ENCODE measurements at regions not wholly inside any gene's neighbourhood (a gene's known extent, or its start where the extent isn't known, plus 50 kb on each side); places are given as distances from the start of the nearest gene placed in this dataset.

- BruUV-seq (replicated peaks), result no TSS peak
- no peaks in the 10 kb centered on the region for H3K4me1 Mint-ChIP-seq (ENCODE audit: low read depth, unreplicated experiment)
- H3K27me3 Mint-ChIP-seq (ENCODE audit: unreplicated experiment), result no peaks in the 10 kb centered on the region
- H3K9me3 Mint-ChIP-seq (ENCODE audit: low read depth, unreplicated experiment), result no peaks in the 10 kb centered on the region
- no peak for TF ChIP-seq CTCF (IDR thresholded peaks at IDR 0.05; ENCODE audit: unreplicated experiment)
- no peak overlapping the region for H3K4me3 Mint-ChIP-seq (ENCODE audit: low read depth, unreplicated experiment)
- H3K27ac Mint-ChIP-seq (ENCODE audit: unreplicated experiment), result no peak overlapping the region
- H3K36me3 Mint-ChIP-seq (ENCODE audit: insufficient read depth, unreplicated experiment), result no peaks in the 10 kb centered on the region
- CTCF ChIA-PET, result no interaction called here
- intact Hi-C loops (cut with micrococcal nuclease; ENCODE audit: unreplicated experiment), result no loop called here
- DNase-seq, result no peak
Measured at GRCh38 chr10:117675514-117676055, 133.0 kb downstream of the EMX2 start.

DNA sequence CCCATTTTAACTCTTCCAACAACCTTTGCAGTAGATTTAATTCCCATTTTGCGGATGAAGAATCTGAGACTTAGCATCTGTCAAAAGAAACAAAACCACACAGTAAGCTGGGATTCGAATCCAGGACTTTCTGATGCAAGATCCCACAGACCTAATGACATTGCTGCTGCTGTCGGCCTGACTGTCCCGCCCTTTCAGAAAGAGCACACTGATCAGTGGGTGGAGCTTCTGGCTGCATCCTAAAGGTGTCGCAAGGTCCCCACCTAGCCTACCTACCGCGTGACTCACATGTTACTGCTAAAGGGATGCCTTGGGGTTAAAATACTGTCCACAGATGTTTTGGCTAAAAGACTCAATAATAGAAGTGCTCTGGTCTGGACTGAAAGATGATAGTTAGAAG, 134.7 kb downstream of the EMX2 start:
- no peaks in the 10 kb centered on the region for H3K27me3 Mint-ChIP-seq (ENCODE audit: unreplicated experiment)
- no peak for TF ChIP-seq CTCF (IDR thresholded peaks at IDR 0.05; ENCODE audit: unreplicated experiment)
- H3K4me3 Mint-ChIP-seq (ENCODE audit: low read depth, unreplicated experiment), result no peak overlapping the region
- DNase-seq, result no peak
- no TSS peak for BruUV-seq (replicated peaks)
- CTCF ChIA-PET, result no interaction called here
- no peaks in the 10 kb centered on the region for H3K36me3 Mint-ChIP-seq (ENCODE audit: insufficient read depth, unreplicated experiment)
- no peak overlapping the region for H3K27ac Mint-ChIP-seq (ENCODE audit: unreplicated experiment)
- intact Hi-C loops (cut with micrococcal nuclease; ENCODE audit: unreplicated experiment), result no loop called here
- no peaks in the 10 kb centered on the region for H3K9me3 Mint-ChIP-seq (ENCODE audit: low read depth, unreplicated experiment)
- no peaks in the 10 kb centered on the region for H3K4me1 Mint-ChIP-seq (ENCODE audit: low read depth, unreplicated experiment)

- DNase-seq, result no peak
- CTCF ChIA-PET, result no interaction called here
- Mint-ChIP-seq H3K27ac (ENCODE audit: unreplicated experiment) (no peak overlapping the region), H3K27me3 (ENCODE audit: unreplicated experiment) (no peaks in the 10 kb centered on the region), H3K4me3 (ENCODE audit: low read depth, unreplicated experiment) (no peak overlapping the region), H3K4me1 (ENCODE audit: low read depth, unreplicated experiment) (no peaks in the 10 kb centered on the region), H3K36me3 (ENCODE audit: insufficient read depth, unreplicated experiment) (no peaks in the 10 kb centered on the region), H3K9me3 (ENCODE audit: low read depth, unreplicated experiment) (no peaks in the 10 kb centered on the region)
- intact Hi-C loops (cut with micrococcal nuclease; ENCODE audit: unreplicated experiment), result no loop called here
- no peak for TF ChIP-seq CTCF (IDR thresholded peaks at IDR 0.05; ENCODE audit: unreplicated experiment)
- BruUV-seq (replicated peaks), result no TSS peak
Measured at GRCh38 chr10:117677890-117678500, 135.4 kb downstream of the EMX2 start.

GRCh38 chr10:117680601-117681000, 138.1 kb downstream of the EMX2 start:
- Mint-ChIP-seq H3K4me3 (ENCODE audit: low read depth, unreplicated experiment) (no peak overlapping the region), H3K27me3 (ENCODE audit: unreplicated experiment) (peaks cover 8% of the 10 kb centered on the region), H3K36me3 (ENCODE audit: insufficient read depth, unreplicated experiment) (peaks cover 4% of the 10 kb centered on the region), H3K4me1 (ENCODE audit: low read depth, unreplicated experiment) (peaks cover 7% of the 10 kb centered on the region), H3K9me3 (ENCODE audit: low read depth, unreplicated experiment) (no peaks in the 10 kb centered on the region), H3K27ac (ENCODE audit: unreplicated experiment) (no peak overlapping the region)
- DNase-seq, result no peak
- no TSS peak for BruUV-seq (replicated peaks)
- CTCF ChIA-PET, result no interaction called here
- no peak for TF ChIP-seq CTCF (IDR thresholded peaks at IDR 0.05; ENCODE audit: unreplicated experiment)
- intact Hi-C loops (cut with micrococcal nuclease; ENCODE audit: unreplicated experiment), result no loop called here

Measured in Calu3 (cell line).